OCI-LY1 (cell line): ENCODE measurements at regions not wholly inside any gene's neighbourhood (a gene's known extent, or its start where the extent isn't known, plus 50 kb on each side); places are given as distances from the start of the nearest gene placed in this dataset.

Source experiments
- EZH2 ChIP-seq: fragments of 200-600 bp; sonication (generic), shearing (Covaris generic); IDR thresholded peaks from 2 replicates; pipeline ENCODE4 v1.8.0; 2017; ENCODE audit warnings: borderline replicate concordance, mixed run types, mild to moderate bottlenecking, antibody characterized with exemption, low read length, moderate library complexity, mixed read lengths
- TF ChIP-seq, protein P1 (sequence below): fragments of 200-600 bp; sonication (generic), shearing (Covaris generic); IDR thresholded peaks from 2 replicates; pipeline ENCODE4 v1.5.1; 2017; ENCODE audit warnings: mild to moderate bottlenecking, antibody characterized with exemption, low read length, moderate library complexity, mixed read lengths

DNA sequence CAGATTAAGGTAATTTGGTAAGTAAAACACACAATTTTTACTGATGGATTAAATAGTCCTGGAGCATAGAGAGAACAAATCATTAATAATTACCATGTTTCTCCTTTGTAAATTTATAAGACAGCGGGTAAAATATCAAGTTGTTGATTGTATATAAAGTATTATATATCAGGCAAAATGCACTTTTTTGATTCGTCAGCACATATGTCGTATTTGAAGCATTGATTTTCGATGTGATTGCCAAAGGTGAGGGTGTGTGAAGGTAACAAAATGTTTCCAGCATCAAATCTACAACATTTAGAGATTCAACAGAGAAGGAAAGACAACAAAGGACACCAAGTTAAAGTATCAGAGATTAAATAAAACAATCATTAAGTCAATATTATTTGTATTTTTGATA lies 1437.8 kb upstream of the ADGRL3 start:
- no peak for TF ChIP-seq EZH2
- TF ChIP-seq, protein P1, sequence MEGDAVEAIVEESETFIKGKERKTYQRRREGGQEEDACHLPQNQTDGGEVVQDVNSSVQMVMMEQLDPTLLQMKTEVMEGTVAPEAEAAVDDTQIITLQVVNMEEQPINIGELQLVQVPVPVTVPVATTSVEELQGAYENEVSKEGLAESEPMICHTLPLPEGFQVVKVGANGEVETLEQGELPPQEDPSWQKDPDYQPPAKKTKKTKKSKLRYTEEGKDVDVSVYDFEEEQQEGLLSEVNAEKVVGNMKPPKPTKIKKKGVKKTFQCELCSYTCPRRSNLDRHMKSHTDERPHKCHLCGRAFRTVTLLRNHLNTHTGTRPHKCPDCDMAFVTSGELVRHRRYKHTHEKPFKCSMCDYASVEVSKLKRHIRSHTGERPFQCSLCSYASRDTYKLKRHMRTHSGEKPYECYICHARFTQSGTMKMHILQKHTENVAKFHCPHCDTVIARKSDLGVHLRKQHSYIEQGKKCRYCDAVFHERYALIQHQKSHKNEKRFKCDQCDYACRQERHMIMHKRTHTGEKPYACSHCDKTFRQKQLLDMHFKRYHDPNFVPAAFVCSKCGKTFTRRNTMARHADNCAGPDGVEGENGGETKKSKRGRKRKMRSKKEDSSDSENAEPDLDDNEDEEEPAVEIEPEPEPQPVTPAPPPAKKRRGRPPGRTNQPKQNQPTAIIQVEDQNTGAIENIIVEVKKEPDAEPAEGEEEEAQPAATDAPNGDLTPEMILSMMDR, result no peak
